ENCODE measurements at regions not wholly inside any gene's neighbourhood (a gene's known extent, or its start where the extent isn't known, plus 50 kb on each side); places are given as distances from the start of the nearest gene placed in this dataset.

- Histone ChIP-seq H3K36me3 (no peaks in the 10 kb centered on the region), H3K4me1 (no peaks in the 10 kb centered on the region), H3K27me3 (no peaks in the 10 kb centered on the region), H3K27ac (no peak overlapping the region), H3K9me3 (no peaks in the 10 kb centered on the region), H3K4me3 (no peak overlapping the region)
- TF ChIP-seq POLR2A (IDR thresholded peaks at IDR 0.05) (no peak), CTCF (IDR thresholded peaks at IDR 0.05) (no peak)
- DNase-seq, result no peak
Observed at GRCh38 chr13:76363682-76364289, 522.4 kb downstream of the KCTD12 start.

GRCh38 chr13:76361868-76362267, 524.3 kb downstream of the KCTD12 start:
- H3K4me3 ChIP-seq, result no peak overlapping the region
- no peak for TF ChIP-seq POLR2A (IDR thresholded peaks at IDR 0.05)

GRCh38 chr13:76351541-76352229, 534.5 kb downstream of the KCTD12 start:
- Histone ChIP-seq H3K27me3 (no peaks in the 10 kb centered on the region), H3K9me3 (no peaks in the 10 kb centered on the region), H3K4me1 (no peaks in the 10 kb centered on the region), H3K36me3 (no peaks in the 10 kb centered on the region), H3K4me3 (no peak overlapping the region), H3K27ac (no peak overlapping the region)
- no peak for TF ChIP-seq POLR2A (IDR thresholded peaks at IDR 0.05)
- no peak for TF ChIP-seq CTCF (IDR thresholded peaks at IDR 0.05)
- no peak for DNase-seq

More at GRCh38 chr13:76361868-76362267, 524.3 kb downstream of the KCTD12 start:
- no peaks in the 10 kb centered on the region for H3K9me3 ChIP-seq
- no peaks in the 10 kb centered on the region for H3K4me1 ChIP-seq
- no peaks in the 10 kb centered on the region for H3K36me3 ChIP-seq
- no peak for DNase-seq
- H3K27me3 ChIP-seq, result no peaks in the 10 kb centered on the region
- H3K27ac ChIP-seq, result no peak overlapping the region

GRCh38 chr13:76350399-76350798, 535.8 kb downstream of the KCTD12 start:
- no peaks in the 10 kb centered on the region for H3K36me3 ChIP-seq
- no peaks in the 10 kb centered on the region for H3K4me1 ChIP-seq
- no peak for DNase-seq
- no peak overlapping the region for H3K4me3 ChIP-seq
- H3K27ac ChIP-seq, result no peak overlapping the region
- no peaks in the 10 kb centered on the region for H3K9me3 ChIP-seq
- TF ChIP-seq POLR2A (IDR thresholded peaks at IDR 0.05) (no peak), CTCF (IDR thresholded peaks at IDR 0.05) (no peak)
- no peaks in the 10 kb centered on the region for H3K27me3 ChIP-seq

- DNase-seq, result no peak
- Histone ChIP-seq H3K4me1 (no peaks in the 10 kb centered on the region), H3K9me3 (no peaks in the 10 kb centered on the region), H3K27me3 (no peaks in the 10 kb centered on the region), H3K36me3 (no peaks in the 10 kb centered on the region), H3K4me3 (no peak overlapping the region), H3K27ac (no peak overlapping the region)
- TF ChIP-seq POLR2A (IDR thresholded peaks at IDR 0.05), result no peak
- no peak for TF ChIP-seq CTCF (IDR thresholded peaks at IDR 0.05)
Observed at GRCh38 chr13:76349700-76350099, 536.5 kb downstream of the KCTD12 start.

- H3K27me3 ChIP-seq, result no peaks in the 10 kb centered on the region
- TF ChIP-seq POLR2A (IDR thresholded peaks at IDR 0.05) (no peak), CTCF (IDR thresholded peaks at IDR 0.05) (no peak)
- no peak overlapping the region for H3K4me3 ChIP-seq
- DNase-seq, result no peak
- no peaks in the 10 kb centered on the region for H3K36me3 ChIP-seq
- no peak overlapping the region for H3K27ac ChIP-seq
- H3K4me1 ChIP-seq, result no peaks in the 10 kb centered on the region
- no peaks in the 10 kb centered on the region for H3K9me3 ChIP-seq
Observed at GRCh38 chr13:76339649-76340048, 546.6 kb downstream of the KCTD12 start.

Measured in Peyer's patch (tissue), 4 donors.